ENCODE measurements at regions not wholly inside any gene's neighbourhood (a gene's known extent, or its start where the extent isn't known, plus 50 kb on each side); places are given as distances from the start of the nearest gene placed in this dataset.

GRCh38 chr3:69435274-69436265 lies 49.7 kb upstream of the FRMD4B start:
- DNase-seq = no peak

Measured in NCI-H146 (cell line).